ENCODE measurements at regions not wholly inside any gene's neighbourhood (a gene's known extent, or its start where the extent isn't known, plus 50 kb on each side); places are given as distances from the start of the nearest gene placed in this dataset.

GRCh38 chr2:150919901-150920300 is 341.8 kb downstream of the RBM43 start:
- Mint-ChIP-seq H3K27ac (no peak overlapping the region), H3K4me1 (no peaks in the 10 kb centered on the region), H3K36me3 (ENCODE audit: low read depth) (peaks cover 4% of the 10 kb centered on the region; the same call in 1 of the 3 replicates), H3K9me3 (no peaks in the 10 kb centered on the region; the same call in 2 of the 3 replicates), H3K27me3 (ENCODE audit: insufficient read depth, low read depth, poor library complexity) (peaks cover 6% of the 10 kb centered on the region), H3K4me3 (no peak overlapping the region)
- ATAC-seq (no peak), DNase-seq (ENCODE audit: low spot score) (no peak)
- no peaks in the 10 kb centered on the region for H3K79me2 ChIP-seq (replicated peaks; ENCODE audit: insufficient read depth)
- no peak overlapping the region for H2AFZ ChIP-seq
- no peak for TF ChIP-seq ZNF331 (CRISPR knock-in tag; IDR thresholded peaks at IDR 0.05; ENCODE audit: low read depth)
- no peak overlapping the region for H3K4me3 ChIP-seq
- no peak overlapping the region for H3K27ac ChIP-seq (ENCODE audit: low read depth)
- no peaks in the 10 kb centered on the region for H3K4me1 ChIP-seq (ENCODE audit: insufficient read depth)
- no peaks in the 10 kb centered on the region for H4K20me1 ChIP-seq (replicated peaks; ENCODE audit: insufficient read depth)
- no peaks in the 10 kb centered on the region for H3K36me3 ChIP-seq (ENCODE audit: insufficient read depth)
- peaks cover 17% of the 10 kb centered on the region for H3K9me2 ChIP-seq (ENCODE audit: insufficient read depth)
- no peak overlapping the region for H3K4me2 ChIP-seq
- no peaks in the 10 kb centered on the region for H3F3A ChIP-seq (replicated peaks; ENCODE audit: low read depth)
- H3K27me3 ChIP-seq (ENCODE audit: insufficient read depth), result no peaks in the 10 kb centered on the region

GRCh38 chr2:150917961-150918713 is 343.5 kb downstream of the RBM43 start:
- no peak overlapping the region for H3K4me3 ChIP-seq
- peaks cover 19% of the 10 kb centered on the region for H3K9me2 ChIP-seq (ENCODE audit: insufficient read depth)
- DNase-seq (ENCODE audit: low spot score), result no peak
- no peaks in the 10 kb centered on the region; the same call in 2 of the 3 replicates for H3K9me3 Mint-ChIP-seq
- H3K27me3 Mint-ChIP-seq (ENCODE audit: insufficient read depth, low read depth, poor library complexity), result peaks cover 6% of the 10 kb centered on the region
- H2AFZ ChIP-seq, result no peak overlapping the region
- no peaks in the 10 kb centered on the region for H4K20me1 ChIP-seq (replicated peaks; ENCODE audit: insufficient read depth)
- H3K27ac Mint-ChIP-seq, result no peak overlapping the region
- H3K27me3 ChIP-seq (ENCODE audit: insufficient read depth), result no peaks in the 10 kb centered on the region
- no peaks in the 10 kb centered on the region for H3K4me1 Mint-ChIP-seq
- H3K4me3 Mint-ChIP-seq, result no peak overlapping the region
- H3K79me2 ChIP-seq (replicated peaks; ENCODE audit: insufficient read depth), result no peaks in the 10 kb centered on the region
- peaks cover 6% of the 10 kb centered on the region; the same call in 1 of the 3 replicates for H3K36me3 Mint-ChIP-seq (ENCODE audit: low read depth)
- no peak overlapping the region for H3K27ac ChIP-seq (ENCODE audit: low read depth)
- H3K36me3 ChIP-seq (ENCODE audit: insufficient read depth), result no peaks in the 10 kb centered on the region
- TF ChIP-seq STAT1 (IDR thresholded peaks at IDR 0.05; ENCODE audit: unreplicated experiment) (no peak), POLR2AphosphoS5 (IDR thresholded peaks at IDR 0.05; ENCODE audit: low read depth) (no peak)
- no peaks in the 10 kb centered on the region for H3K4me1 ChIP-seq (ENCODE audit: insufficient read depth)
- ATAC-seq, result no peak
- H3K4me2 ChIP-seq, result no peak overlapping the region
- H3F3A ChIP-seq (replicated peaks; ENCODE audit: low read depth), result no peaks in the 10 kb centered on the region

- peaks cover 3% of the 10 kb centered on the region; the same call in 1 of the 3 replicates for H3K36me3 Mint-ChIP-seq (ENCODE audit: low read depth)
- Histone ChIP-seq H3K36me3 (ENCODE audit: insufficient read depth) (no peaks in the 10 kb centered on the region), H3K9me2 (ENCODE audit: insufficient read depth) (peaks cover 11% of the 10 kb centered on the region; the same call in 1 of the 2 replicates), H2AFZ (no peak overlapping the region), H3K79me2 (replicated peaks; ENCODE audit: insufficient read depth) (no peaks in the 10 kb centered on the region), H3F3A (replicated peaks; ENCODE audit: low read depth) (no peaks in the 10 kb centered on the region), H3K27me3 (ENCODE audit: insufficient read depth) (no peaks in the 10 kb centered on the region), H3K27ac (ENCODE audit: low read depth) (no peak overlapping the region), H3K4me1 (ENCODE audit: insufficient read depth) (no peaks in the 10 kb centered on the region; the same call in 1 of the 2 replicates), H3K4me3 (no peak overlapping the region), H4K20me1 (replicated peaks; ENCODE audit: insufficient read depth) (no peaks in the 10 kb centered on the region), H3K4me2 (no peak overlapping the region)
- ATAC-seq, result no peak
- no peaks in the 10 kb centered on the region; the same call in 2 of the 3 replicates for H3K9me3 Mint-ChIP-seq
- peaks cover 4% of the 10 kb centered on the region for H3K4me1 Mint-ChIP-seq
- DNase-seq (ENCODE audit: low spot score), result no peak
- H3K4me3 Mint-ChIP-seq, result no peak overlapping the region
- no peak overlapping the region for H3K27ac Mint-ChIP-seq
- H3K27me3 Mint-ChIP-seq (ENCODE audit: insufficient read depth, low read depth, poor library complexity), result peaks cover 6% of the 10 kb centered on the region
- TF ChIP-seq CREB1 (CRISPR knock-in tag; IDR thresholded peaks at IDR 0.05; ENCODE audit: low read depth) (no peak), ZNF462 (CRISPR knock-in tag; IDR thresholded peaks at IDR 0.05) (no peak), EZH2phosphoT487 (IDR thresholded peaks at IDR 0.05; ENCODE audit: unreplicated experiment) (no peak), ZNF114 (CRISPR knock-in tag; IDR thresholded peaks at IDR 0.05) (no peak), NANOG (IDR thresholded peaks at IDR 0.05; ENCODE audit: borderline replicate concordance) (no peak), ZNF331 (CRISPR knock-in tag; IDR thresholded peaks at IDR 0.05; ENCODE audit: low read depth) (no peak), EZH2 (IDR thresholded peaks at IDR 0.05; ENCODE audit: low read depth, unreplicated experiment) (no peak)
These were observed 344.9 kb downstream of the RBM43 start for GRCh38 chr2:150916467-150917396.

All from GM23338 (cell line).